ENCODE measurements at regions not wholly inside any gene's neighbourhood (a gene's known extent, or its start where the extent isn't known, plus 50 kb on each side); places are given as distances from the start of the nearest gene placed in this dataset.

- TF ChIP-seq POLR2A (IDR thresholded peaks at IDR 0.05) (no peak), CTCF (IDR thresholded peaks at IDR 0.05) (no peak)
These were observed 178.5 kb downstream of the DLEU7 start for GRCh38 chr13:50664951-50665350.
